DMS79 treated with DMSO at 0.1 percent for 48 hours (cell line): ENCODE measurements at regions not wholly inside any gene's neighbourhood (a gene's known extent, or its start where the extent isn't known, plus 50 kb on each side); places are given as distances from the start of the nearest gene placed in this dataset.
A peak's percentile ranks its signal among the peaks of the same experiment; 100 is the strongest.

Experiments
- DNase-seq: peaks from one replicate; lab custom pipeline; 2025; lab: John Stamatoyannopoulos, UW

GRCh38 chr3:177745607-177746005 lies 548.3 kb upstream of the TBL1XR1 start:
- DNase-seq: no peak

GRCh38 chr3:177746337-177746933 lies 549.2 kb upstream of the TBL1XR1 start:
- no peak for DNase-seq

DNA sequence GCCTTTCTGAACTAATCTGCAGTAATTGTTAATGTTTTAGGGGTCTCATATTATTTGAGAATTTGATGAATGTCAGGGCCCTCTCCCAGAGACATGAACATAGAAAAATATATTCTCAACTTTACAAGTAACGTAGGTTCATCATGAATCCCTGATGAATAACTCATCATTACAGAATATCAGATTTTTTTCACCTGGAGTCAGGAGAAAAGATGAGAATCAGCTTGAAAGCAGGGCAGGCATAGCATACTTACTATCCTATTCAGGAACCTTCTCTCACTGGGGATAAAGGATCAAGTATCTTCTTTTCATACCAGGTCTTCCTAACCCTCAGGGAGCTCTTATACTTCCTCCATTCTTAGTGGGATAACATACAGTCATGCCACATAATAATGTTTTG lies 552.6 kb upstream of the TBL1XR1 start:
- DNase-seq: no peak

DNA sequence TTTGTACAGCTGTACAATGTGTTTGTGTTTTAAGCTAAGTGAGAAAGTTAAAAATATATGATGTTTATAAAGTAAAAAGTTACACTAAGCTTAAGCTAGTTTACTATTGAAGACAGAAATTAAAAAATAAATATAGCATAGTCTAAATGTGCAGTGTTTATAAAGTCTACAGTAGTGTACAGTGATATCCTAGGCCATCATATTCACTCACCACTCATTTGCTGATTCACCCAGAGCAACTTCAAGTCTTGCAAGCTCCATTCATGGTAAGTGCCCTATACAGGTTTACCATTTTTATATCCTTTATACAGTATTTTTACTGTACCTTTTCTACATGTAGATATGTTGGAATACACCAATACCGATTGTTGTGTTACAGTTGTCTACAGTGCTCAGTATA lies 553.2 kb upstream of the TBL1XR1 start:
- no peak for DNase-seq

- peak; percentile 87 for DNase-seq
These were observed 554.5 kb upstream of the TBL1XR1 start for GRCh38 chr3:177751770-177752169.

GRCh38 chr3:177752831-177753230 lies 555.5 kb upstream of the TBL1XR1 start:
- no peak for DNase-seq

- no peak for DNase-seq
These were observed 556.3 kb upstream of the TBL1XR1 start for GRCh38 chr3:177753451-177754155.

DNA sequence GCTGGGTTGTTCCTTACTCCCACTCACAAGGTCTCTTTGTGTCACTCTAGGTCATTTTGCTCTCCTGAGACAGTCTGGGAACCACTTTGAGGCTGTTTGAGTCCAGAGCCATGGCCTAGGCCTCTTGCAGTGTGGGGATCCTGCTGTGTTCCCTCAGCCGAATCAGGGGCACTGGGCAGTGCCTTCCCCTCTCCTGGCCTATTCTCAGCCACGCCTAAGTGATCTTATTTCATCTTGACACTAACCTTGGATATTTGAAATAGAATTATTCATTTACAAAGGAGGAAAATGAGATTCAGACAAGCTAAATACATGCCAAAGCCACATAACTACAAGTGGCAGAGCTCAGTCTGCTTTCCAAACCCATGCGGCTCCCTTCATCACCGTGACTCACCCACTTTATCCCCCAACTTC lies 557.2 kb upstream of the TBL1XR1 start:
- no peak for DNase-seq

GRCh38 chr3:177758126-177758525 lies 560.8 kb upstream of the TBL1XR1 start:
- no peak for DNase-seq

DNA sequence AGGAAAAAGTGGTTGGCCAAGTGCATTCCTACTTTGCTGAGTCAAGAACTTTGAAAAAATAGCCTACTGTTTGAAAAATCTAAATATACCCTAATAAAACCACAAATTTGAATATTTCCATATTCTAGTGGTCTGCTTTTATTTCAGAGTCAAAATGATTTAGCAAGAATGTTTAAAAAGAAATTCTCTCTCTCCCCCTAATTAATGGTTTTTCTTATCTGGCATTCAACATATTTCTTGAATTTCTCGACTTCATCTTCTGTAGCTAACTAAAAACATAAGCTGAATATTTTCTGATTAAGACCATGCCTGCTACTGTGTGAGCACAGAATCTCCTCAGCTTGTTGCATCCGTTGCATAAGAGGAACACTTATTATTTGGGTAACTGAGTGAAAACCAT lies 563.5 kb upstream of the TBL1XR1 start:
- DNase-seq: no peak

DNA sequence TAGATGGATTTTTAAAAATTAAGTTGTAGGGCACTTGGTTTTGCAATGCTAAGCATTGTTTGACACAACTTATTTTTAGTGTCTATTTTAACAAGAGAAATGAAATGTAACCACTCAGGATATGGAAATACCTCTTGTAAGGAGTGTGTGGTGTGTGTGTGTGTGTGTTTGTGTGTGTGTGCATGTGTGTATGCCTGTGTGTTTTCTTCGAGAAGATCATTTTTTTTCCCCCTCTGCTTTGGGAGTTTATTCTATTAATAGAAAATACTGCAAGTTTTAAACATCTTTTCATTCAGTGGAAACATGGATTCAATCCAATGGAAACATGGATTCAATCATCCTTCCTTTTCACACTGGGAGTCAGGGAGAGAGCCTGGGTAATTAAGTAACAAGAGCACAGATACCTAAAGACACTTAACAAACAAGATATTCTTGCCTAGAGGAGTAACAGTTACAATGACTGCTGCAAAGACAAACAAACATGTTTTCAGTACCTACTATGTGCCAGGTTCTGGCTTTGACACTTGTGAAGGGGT lies 567.2 kb upstream of the TBL1XR1 start:
- no peak for DNase-seq

DNA sequence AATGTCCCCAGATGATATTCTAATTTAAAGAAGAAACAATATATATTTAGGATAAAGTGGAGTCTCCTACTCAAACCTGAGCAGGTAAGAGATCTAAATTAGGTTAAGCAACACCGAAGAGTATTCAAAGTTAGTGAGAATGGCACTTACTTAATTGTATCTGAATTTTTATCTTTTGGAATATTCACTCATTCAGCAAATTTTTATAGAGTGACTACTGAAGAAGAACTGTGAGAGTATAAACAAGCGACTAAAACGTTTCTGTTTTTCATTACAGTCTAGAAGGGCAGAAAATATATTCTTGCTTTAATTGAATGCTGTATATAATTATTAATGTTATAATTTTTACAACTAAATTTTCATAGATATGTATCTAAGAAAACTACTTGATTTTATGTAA lies 567.7 kb upstream of the TBL1XR1 start:
- DNase-seq: no peak

GRCh38 chr3:177770383-177771230 lies 573.3 kb upstream of the TBL1XR1 start:
- no peak for DNase-seq

DNA sequence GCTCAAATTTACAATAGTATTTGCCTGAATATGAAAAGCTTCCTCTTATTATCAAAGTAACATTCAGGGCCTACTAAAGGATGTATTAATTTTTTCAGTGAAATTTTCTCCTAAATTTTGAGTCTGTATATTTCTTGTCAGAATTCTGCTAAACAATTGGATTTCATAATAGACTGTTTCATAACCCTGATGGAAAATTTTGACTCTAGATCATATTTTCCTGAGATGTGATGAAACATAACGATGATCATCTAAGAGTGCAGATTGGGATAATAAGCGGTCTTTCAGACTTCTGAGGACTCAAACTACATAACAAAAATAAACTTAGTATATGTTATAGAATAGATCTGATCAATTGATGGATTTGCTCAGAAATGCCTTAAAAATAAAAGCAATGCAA lies 574.5 kb upstream of the TBL1XR1 start:
- no peak for DNase-seq

GRCh38 chr3:177772908-177773557 lies 575.8 kb upstream of the TBL1XR1 start:
- DNase-seq: peak; percentile 72

GRCh38 chr3:177773717-177774116 lies 576.4 kb upstream of the TBL1XR1 start:
- DNase-seq: no peak

- DNase-seq: peak; percentile 90
These were observed 579.4 kb upstream of the TBL1XR1 start for GRCh38 chr3:177776661-177777101.

DNA sequence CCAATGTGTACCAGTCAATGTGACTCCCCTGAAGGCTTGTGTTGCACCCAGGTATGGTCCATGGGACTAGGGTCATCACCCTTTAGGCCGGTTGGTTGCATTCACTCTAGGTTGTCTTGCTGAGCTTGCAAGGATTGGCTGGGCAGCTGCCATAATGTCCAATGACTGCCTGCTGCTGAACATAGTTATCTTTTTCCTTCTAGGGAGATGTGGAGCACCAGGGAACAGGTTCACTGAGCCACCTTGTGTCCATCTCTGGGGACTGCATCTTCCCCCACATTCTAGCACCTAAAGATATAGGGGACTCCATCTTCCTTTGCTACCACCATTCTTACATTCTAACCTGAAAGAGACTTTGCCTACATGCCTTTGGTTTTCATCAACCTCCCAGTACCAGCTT lies 580.4 kb upstream of the TBL1XR1 start:
- DNase-seq: peak; percentile 13

DNA sequence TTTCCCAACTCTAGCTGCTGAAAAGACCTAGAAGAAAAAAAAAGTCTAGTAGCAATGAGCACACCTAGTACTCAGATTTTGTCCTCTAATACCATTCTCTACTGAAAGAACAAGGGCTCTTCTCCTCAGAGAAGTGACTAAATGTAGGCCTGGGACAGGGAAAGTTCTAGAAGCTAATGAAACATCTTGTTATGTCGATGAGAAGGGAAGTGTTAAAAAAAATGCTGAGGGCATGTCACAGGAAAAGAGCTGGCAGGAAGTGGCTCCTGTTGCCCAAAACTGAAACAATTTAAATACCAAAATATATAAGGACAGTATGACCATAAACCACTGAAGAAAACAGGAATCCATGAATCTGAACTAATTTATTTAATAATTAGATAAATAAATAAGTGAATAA lies 581.4 kb upstream of the TBL1XR1 start:
- DNase-seq: no peak

DNA sequence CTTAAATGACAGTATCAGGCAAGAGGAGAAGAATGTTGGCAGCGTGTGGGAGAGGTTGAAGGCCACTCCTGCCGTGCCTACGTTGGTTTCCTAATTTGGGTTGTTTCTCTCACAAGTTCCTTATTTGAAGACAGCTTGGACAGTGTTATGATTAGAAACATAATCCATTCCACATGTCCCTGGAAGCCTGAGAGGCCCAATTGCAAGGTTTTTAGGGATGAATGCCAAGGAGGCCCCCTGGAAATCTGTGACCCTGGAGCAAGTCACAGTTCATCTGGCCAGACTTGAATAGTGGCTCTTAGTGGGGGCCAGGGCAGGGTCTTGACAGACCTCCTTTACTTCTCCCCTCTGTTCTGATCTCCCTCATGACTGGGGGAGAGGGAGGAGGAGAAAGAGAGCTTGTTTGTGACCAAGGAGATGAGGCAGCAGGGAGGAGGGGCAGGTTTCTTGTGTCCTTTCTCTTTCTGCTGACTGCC lies 584.4 kb upstream of the TBL1XR1 start:
- no peak for DNase-seq

DNA sequence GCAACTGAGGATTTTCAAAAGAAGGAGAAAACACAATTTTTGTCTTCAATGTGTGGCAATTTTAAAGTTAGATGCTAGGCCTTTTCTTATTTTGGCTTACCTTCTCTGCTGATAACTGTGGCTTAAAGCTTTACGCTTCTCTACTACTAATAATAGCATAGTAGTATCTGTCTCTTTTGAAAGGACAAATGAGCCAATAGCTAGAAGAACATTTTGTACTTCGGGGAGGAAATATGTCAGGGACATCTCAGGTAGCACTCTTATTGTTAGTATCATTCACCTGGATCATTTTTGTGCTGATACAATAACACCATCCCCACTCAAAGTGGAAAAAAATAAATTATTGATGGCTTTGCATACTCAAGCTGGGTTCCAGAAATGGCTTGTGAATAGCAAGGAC lies 586.1 kb upstream of the TBL1XR1 start:
- DNase-seq: no peak

DNA sequence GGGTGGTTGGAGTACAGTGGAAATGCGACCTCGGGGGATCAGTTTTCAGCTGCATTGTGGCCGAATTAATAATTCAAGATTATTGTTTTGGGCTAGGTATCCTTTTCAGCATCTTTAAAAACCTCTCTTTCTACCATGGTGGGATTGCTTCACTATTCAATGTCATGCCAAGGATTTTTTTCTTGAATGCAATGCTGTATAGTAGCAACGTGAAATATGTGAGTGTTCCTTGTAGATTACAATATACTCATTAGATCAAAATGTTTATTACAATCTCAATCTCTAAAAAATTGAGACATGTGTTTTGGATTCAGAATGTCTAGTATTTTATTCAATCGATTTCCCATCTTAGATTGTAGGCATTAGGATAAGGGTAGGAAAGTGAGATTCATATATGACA lies 586.5 kb upstream of the TBL1XR1 start:
- DNase-seq: no peak
